GM19043 (cell line): ENCODE measurements at regions not wholly inside any gene's neighbourhood (a gene's known extent, or its start where the extent isn't known, plus 50 kb on each side); places are given as distances from the start of the nearest gene placed in this dataset.

Experiments used
- ATAC-seq: cut with Tn5 transposase; IDR thresholded peaks from one replicate; pipeline ENCODE4 v1.9.1; 2021; ENCODE audit warnings: low read depth; ENCODE audit not compliant: unreplicated experiment

- no peak for ATAC-seq
Measured at GRCh38 chr18:71942433-71942832, 601.7 kb downstream of the CBLN2 start.

GRCh38 chr18:71939483-71939882, 604.7 kb downstream of the CBLN2 start:
- ATAC-seq, result no peak

GRCh38 chr18:71936744-71937143, 607.4 kb downstream of the CBLN2 start:
- ATAC-seq, result no peak

GRCh38 chr18:71919211-71919610, 624.9 kb downstream of the CBLN2 start:
- no peak for ATAC-seq

GRCh38 chr18:71913641-71914040, 630.5 kb downstream of the CBLN2 start:
- ATAC-seq, result no peak

GRCh38 chr18:71902482-71902881, 641.7 kb downstream of the CBLN2 start:
- no peak for ATAC-seq

- ATAC-seq, result no peak
Measured at GRCh38 chr18:71899707-71900472, 644.3 kb downstream of the CBLN2 start.

- no peak for ATAC-seq
Measured at GRCh38 chr18:71899183-71899582, 645.0 kb downstream of the CBLN2 start.

GRCh38 chr18:71887509-71887908, 656.6 kb downstream of the CBLN2 start:
- ATAC-seq, result no peak

- no peak for ATAC-seq
Measured at GRCh38 chr18:71878226-71878625, 665.9 kb downstream of the CBLN2 start.

- ATAC-seq, result no peak
Measured at GRCh38 chr18:71873695-71874094, 670.4 kb downstream of the CBLN2 start.

GRCh38 chr18:71865888-71866287, 678.3 kb downstream of the CBLN2 start:
- ATAC-seq, result no peak

GRCh38 chr18:71850602-71851001, 693.5 kb downstream of the CBLN2 start:
- ATAC-seq, result no peak

- no peak for ATAC-seq
Measured at GRCh38 chr18:71849407-71849806, 694.7 kb downstream of the CBLN2 start.

GRCh38 chr18:71846716-71847115, 697.4 kb downstream of the CBLN2 start:
- ATAC-seq, result no peak

GRCh38 chr18:71844814-71845213, 699.3 kb downstream of the CBLN2 start:
- ATAC-seq, result no peak

- ATAC-seq, result no peak
Measured at GRCh38 chr18:71842666-71843065, 701.5 kb downstream of the CBLN2 start.

GRCh38 chr18:71837547-71837946, 706.6 kb downstream of the CBLN2 start:
- ATAC-seq, result no peak

GRCh38 chr18:71832946-71833617, 711.1 kb downstream of the CBLN2 start:
- ATAC-seq, result no peak

- ATAC-seq, result no peak
Measured at GRCh38 chr18:71831039-71831438, 713.1 kb downstream of the CBLN2 start.

- ATAC-seq, result no peak
Measured at GRCh38 chr18:71827301-71827700, 716.8 kb downstream of the CBLN2 start.

- no peak for ATAC-seq
Measured at GRCh38 chr18:71815305-71815704, 728.8 kb downstream of the CBLN2 start.
